SJCRH30 (cell line): ENCODE measurements at regions not wholly inside any gene's neighbourhood (a gene's known extent, or its start where the extent isn't known, plus 50 kb on each side); places are given as distances from the start of the nearest gene placed in this dataset.

Experiments
- DNase-seq, 2 experiments: peaks; one replicate each; pipeline ENCODE4 v3.0.0-alpha.2; 2015 to 2020
- H3K27ac ChIP-seq: fragments of 250-450 bp; sonication (Bioruptor Pico); 2 replicates; pipeline ENCODE4 v1.5.1; 2020; ENCODE audit warnings: mild to moderate bottlenecking, moderate library complexity
- H3K27me3 ChIP-seq: fragments of 250-450 bp; sonication (Bioruptor Pico); 2 replicates; pipeline ENCODE4 v1.5.1; 2020; ENCODE audit warnings: mild to moderate bottlenecking, moderate library complexity
- H3K36me3 ChIP-seq: fragments of 250-450 bp; sonication (Bioruptor Pico); 2 replicates; pipeline ENCODE4 v1.5.1; 2020; ENCODE audit warnings: mild to moderate bottlenecking, moderate library complexity
- H3K4me1 ChIP-seq: fragments of 250-450 bp; sonication (Bioruptor Pico); 2 replicates; pipeline ENCODE4 v1.5.1; 2020; ENCODE audit warnings: mild to moderate bottlenecking, moderate library complexity
- H3K4me3 ChIP-seq: fragments of 250-450 bp; sonication (Bioruptor Pico); 2 replicates; pipeline ENCODE4 v1.5.1; 2020; ENCODE audit warnings: mild to moderate bottlenecking, moderate library complexity
- H3K9me3 ChIP-seq: fragments of 250-450 bp; sonication (Bioruptor Pico); replicated peaks from 2 replicates; pipeline ENCODE4 v1.5.1; 2020; ENCODE audit warnings: mild to moderate bottlenecking, moderate library complexity

- no peak overlapping the region for H3K27ac ChIP-seq
- DNase-seq = no peak
- no peak overlapping the region for H3K4me3 ChIP-seq
- no peaks in the 10 kb centered on the region for H3K36me3 ChIP-seq
- no peaks in the 10 kb centered on the region for H3K4me1 ChIP-seq
- peaks cover 3% of the 10 kb centered on the region; the same call in 1 of the 2 replicates for H3K9me3 ChIP-seq
- H3K27me3 ChIP-seq = peaks cover 7% of the 10 kb centered on the region; the same call in 1 of the 2 replicates
Observed at GRCh38 chr20:37581246-37581645, 53.6 kb upstream of the BLCAP start.

GRCh38 chr20:37580069-37580468, 52.4 kb upstream of the BLCAP start:
- peaks cover 7% of the 10 kb centered on the region; the same call in 1 of the 2 replicates for H3K27me3 ChIP-seq
- DNase-seq = no peak

GRCh38 chr20:37579106-37579505, 51.4 kb upstream of the BLCAP start:
- H3K4me1 ChIP-seq = no peaks in the 10 kb centered on the region
- H3K9me3 ChIP-seq = no peaks in the 10 kb centered on the region
- no peak overlapping the region for H3K27ac ChIP-seq
- peaks cover 5% of the 10 kb centered on the region; the same call in 1 of the 2 replicates for H3K27me3 ChIP-seq
- H3K4me3 ChIP-seq = no peak overlapping the region
- no peak for DNase-seq
- H3K36me3 ChIP-seq = no peaks in the 10 kb centered on the region

More at GRCh38 chr20:37580069-37580468, 52.4 kb upstream of the BLCAP start:
- Histone ChIP-seq H3K4me3 (no peak overlapping the region), H3K4me1 (no peaks in the 10 kb centered on the region), H3K36me3 (no peaks in the 10 kb centered on the region), H3K9me3 (no peaks in the 10 kb centered on the region), H3K27ac (no peak overlapping the region)

GRCh38 chr20:37577981-37578380, 50.3 kb upstream of the BLCAP start:
- H3K27ac ChIP-seq = no peak overlapping the region
- no peaks in the 10 kb centered on the region for H3K27me3 ChIP-seq
- no peaks in the 10 kb centered on the region for H3K4me1 ChIP-seq
- DNase-seq = no peak
- H3K36me3 ChIP-seq = no peaks in the 10 kb centered on the region
- H3K9me3 ChIP-seq = no peaks in the 10 kb centered on the region
- H3K4me3 ChIP-seq = no peak overlapping the region
